Liver (tissue), 8 donors: ENCODE measurements at regions not wholly inside any gene's neighbourhood (a gene's known extent, or its start where the extent isn't known, plus 50 kb on each side); places are given as distances from the start of the nearest gene placed in this dataset.

ENCODE experiments used
- DNase-seq: peaks from one replicate; pipeline ENCODE4 v3.0.0-alpha.2; 2017; ENCODE audit warnings: low spot score
- H3K27ac ChIP-seq, 2 donors: one replicate each; pipeline ENCODE4 v1.7.0; 2013; ENCODE audit warnings: inconsistent platforms in 2 of 2, low read length in 2 of 2, control low read depth in 1 of 2, low read depth in 1 of 2, mild to moderate bottlenecking in 1 of 2
- H3K27me3 ChIP-seq, 4 donors: one replicate each; pipeline versions ENCODE4 v1.6.1 to v1.7.0; 2013; ENCODE audit warnings: low read length in 3 of 4, inconsistent platforms in 1 of 4, mild to moderate bottlenecking in 1 of 4, moderate library complexity in 1 of 4; ENCODE audit not compliant: control insufficient read depth in 4 of 4, insufficient read depth in 4 of 4
- H3K36me3 ChIP-seq, 4 donors: one replicate each; pipeline versions ENCODE4 v1.6.1 to v1.7.0; 2013; ENCODE audit warnings: low read length in 3 of 4, mild to moderate bottlenecking in 3 of 4, low read depth in 1 of 4, moderate library complexity in 1 of 4; ENCODE audit not compliant: control insufficient read depth in 4 of 4, insufficient read depth in 3 of 4
- H3K4me1 ChIP-seq, 4 donors: one replicate each; pipeline versions ENCODE4 v1.6.1 to v1.7.0; 2013; ENCODE audit warnings: low read length in 3 of 4, mild to moderate bottlenecking in 3 of 4, moderate library complexity in 1 of 4; ENCODE audit not compliant: control insufficient read depth in 4 of 4, insufficient read depth in 4 of 4
- H3K4me3 ChIP-seq, 3 donors: one replicate each; pipeline versions ENCODE4 v1.6.1 to v1.7.0; 2013; ENCODE audit warnings: low read length in 3 of 3, control low read depth in 1 of 3, low read depth in 1 of 3, mild to moderate bottlenecking in 1 of 3
- H3K9ac ChIP-seq, 2 donors: one replicate each; pipeline ENCODE4 v1.7.0; 2013; ENCODE audit warnings: low read length in 2 of 2, mild to moderate bottlenecking in 2 of 2, moderate library complexity in 2 of 2, control low read depth in 1 of 2, low read depth in 1 of 2
- H3K9me3 ChIP-seq, 4 donors: one replicate each; pipeline versions ENCODE4 v1.6.1 to v1.7.0; 2013; ENCODE audit warnings: low read length in 3 of 4; ENCODE audit not compliant: control insufficient read depth in 4 of 4
- EGR1 ChIP-seq, 2 donors: IDR thresholded peaks; 2 replicates each; pipeline ENCODE4 v1.6.1; 2016 to 2018; ENCODE audit warnings: antibody characterized with exemption in 2 of 2, low read depth in 2 of 2
- FOXA1 ChIP-seq: IDR thresholded peaks from 2 replicates; pipeline ENCODE4 v1.6.1; 2016; ENCODE audit warnings: antibody characterized with exemption
- FOXA2 ChIP-seq: IDR thresholded peaks from 2 replicates; pipeline ENCODE4 v1.6.1; 2016; ENCODE audit warnings: antibody characterized with exemption
- GABPA ChIP-seq, 2 donors: IDR thresholded peaks in 1 of 2; conservative IDR thresholded peaks in 1 of 2; 2 replicates each; pipeline ENCODE4 v1.6.1; 2016; ENCODE audit warnings: antibody characterized with exemption in 2 of 2, mild to moderate bottlenecking in 1 of 2, moderate library complexity in 1 of 2
- HNF4A ChIP-seq, 2 donors: conservative IDR thresholded peaks; 2 replicates each; pipeline ENCODE4 v1.6.1; 2016; ENCODE audit warnings: antibody characterized with exemption in 2 of 2, mild to moderate bottlenecking in 2 of 2
- HNF4G ChIP-seq: IDR thresholded peaks from 2 replicates; pipeline ENCODE4 v1.6.1; 2016; ENCODE audit warnings: antibody characterized with exemption
- JUND ChIP-seq, 2 donors: IDR thresholded peaks; 2 replicates each; pipeline ENCODE4 v1.6.1; 2016; ENCODE audit warnings: antibody characterized with exemption in 2 of 2
- NR2F2 ChIP-seq: IDR thresholded peaks from 2 replicates; pipeline ENCODE4 v1.6.1; 2016; ENCODE audit warnings: antibody characterized with exemption
- RAD21 ChIP-seq, 2 donors: IDR thresholded peaks; 2 replicates each; pipeline ENCODE4 v1.6.1; 2016; ENCODE audit warnings: antibody characterized with exemption in 2 of 2, mild to moderate bottlenecking in 2 of 2
- RXRA ChIP-seq, 2 donors: IDR thresholded peaks; 2 replicates each; pipeline ENCODE4 v1.6.1; 2017 to 2018; ENCODE audit warnings: antibody characterized with exemption in 2 of 2, mild to moderate bottlenecking in 1 of 2
- SP1 ChIP-seq: IDR thresholded peaks from 2 replicates; pipeline ENCODE4 v1.6.1; 2018; ENCODE audit warnings: antibody characterized with exemption, mild to moderate bottlenecking
- TAF1 ChIP-seq: conservative IDR thresholded peaks from 2 replicates; pipeline ENCODE4 v1.6.1; 2016; ENCODE audit warnings: antibody characterized with exemption, mild to moderate bottlenecking
- YY1 ChIP-seq: IDR thresholded peaks from 2 replicates; pipeline ENCODE4 v1.6.1; 2016; ENCODE audit warnings: antibody characterized with exemption, mild to moderate bottlenecking
- WGBS: extraction: QIAGEN DNeasy Blood & Tissue Kit; methylation state at CpG from one replicate; pipeline ENCODE4 v1.1.7; 2013; 5-methylcytosine and 5-hydroxymethylcytosine counted together
- TF ChIP-seq, protein P1 (sequence below): IDR thresholded peaks from 2 replicates; pipeline ENCODE4 v1.6.1; 2016; ENCODE audit warnings: antibody characterized with exemption
- TF ChIP-seq, protein P2 (sequence below): IDR thresholded peaks from 2 replicates; pipeline ENCODE4 v1.6.1; 2016; ENCODE audit warnings: antibody characterized with exemption, mild to moderate bottlenecking
- TF ChIP-seq, protein P3 (sequence below): fragments of 150-350 bp; IDR thresholded peaks from 2 replicates; pipeline ENCODE4 v1.5.1; 2017; ENCODE audit warnings: improper control_type of control experiment, low read depth, low read length; ENCODE audit not compliant: missing input control
- TF ChIP-seq, protein P4 (sequence below): IDR thresholded peaks from 2 replicates; pipeline ENCODE4 v1.6.1; 2016; ENCODE audit warnings: antibody characterized with exemption
- TF ChIP-seq, protein P5 (sequence below): IDR thresholded peaks from 2 replicates; pipeline ENCODE4 v1.6.1; 2016; ENCODE audit warnings: antibody characterized with exemption
- donor health status: healthy.
- donor health status: healthy.
- donor health status: healthy.
- donor health status: healthy.
- donor health status: healthy.

DNA sequence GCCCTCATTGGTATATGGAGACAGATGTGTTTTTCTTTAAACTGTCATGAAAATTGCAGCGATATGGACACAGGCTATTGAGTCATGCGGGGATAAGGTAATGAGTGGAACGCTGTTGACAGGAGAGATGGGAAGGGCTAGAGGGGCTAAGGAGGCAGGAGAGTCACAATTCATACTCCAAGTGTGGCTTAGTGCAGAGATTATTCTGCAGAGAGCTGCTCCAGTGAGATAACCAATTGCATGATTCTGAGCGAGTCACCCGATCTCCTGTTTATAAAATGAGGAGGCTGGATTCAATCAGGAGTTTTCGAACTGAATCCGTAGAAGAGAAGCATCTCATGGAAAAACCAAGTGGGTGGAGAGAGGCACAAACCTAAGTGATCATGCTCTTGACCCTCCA is 106.4 kb upstream of the PLEKHG7 start:
- no peak overlapping the region for H3K27ac ChIP-seq
- 89% methylated on average over 7 of the region's 7 CpGs for WGBS
- no peak overlapping the region for H3K9ac ChIP-seq
- H3K4me3 ChIP-seq: no peak overlapping the region
- TF ChIP-seq HNF4G (no peak), FOXA1 (no peak), TAF1 (no peak), FOXA2 (no peak), NR2F2 (no peak), JUND (IDR thresholded peaks at IDR 0.05) (no peak), YY1 (no peak), EGR1 (IDR thresholded peaks at IDR 0.05; ENCODE audit: low read depth in 2 of 2) (no peak), RXRA (IDR thresholded peaks at IDR 0.05) (no peak), SP1 (no peak), HNF4A (conservative IDR thresholded peaks at IDR 0.05) (no peak), GABPA (IDR thresholded peaks at IDR 0.05 in 1 of 2, conservative IDR thresholded peaks at IDR 0.05 in 1 of 2) (no peak), RAD21 (IDR thresholded peaks at IDR 0.05) (no peak)
- TF ChIP-seq, protein P1, sequence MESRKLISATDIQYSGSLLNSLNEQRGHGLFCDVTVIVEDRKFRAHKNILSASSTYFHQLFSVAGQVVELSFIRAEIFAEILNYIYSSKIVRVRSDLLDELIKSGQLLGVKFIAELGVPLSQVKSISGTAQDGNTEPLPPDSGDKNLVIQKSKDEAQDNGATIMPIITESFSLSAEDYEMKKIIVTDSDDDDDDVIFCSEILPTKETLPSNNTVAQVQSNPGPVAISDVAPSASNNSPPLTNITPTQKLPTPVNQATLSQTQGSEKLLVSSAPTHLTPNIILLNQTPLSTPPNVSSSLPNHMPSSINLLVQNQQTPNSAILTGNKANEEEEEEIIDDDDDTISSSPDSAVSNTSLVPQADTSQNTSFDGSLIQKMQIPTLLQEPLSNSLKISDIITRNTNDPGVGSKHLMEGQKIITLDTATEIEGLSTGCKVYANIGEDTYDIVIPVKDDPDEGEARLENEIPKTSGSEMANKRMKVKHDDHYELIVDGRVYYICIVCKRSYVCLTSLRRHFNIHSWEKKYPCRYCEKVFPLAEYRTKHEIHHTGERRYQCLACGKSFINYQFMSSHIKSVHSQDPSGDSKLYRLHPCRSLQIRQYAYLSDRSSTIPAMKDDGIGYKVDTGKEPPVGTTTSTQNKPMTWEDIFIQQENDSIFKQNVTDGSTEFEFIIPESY: no peak
- TF ChIP-seq, protein P2, sequence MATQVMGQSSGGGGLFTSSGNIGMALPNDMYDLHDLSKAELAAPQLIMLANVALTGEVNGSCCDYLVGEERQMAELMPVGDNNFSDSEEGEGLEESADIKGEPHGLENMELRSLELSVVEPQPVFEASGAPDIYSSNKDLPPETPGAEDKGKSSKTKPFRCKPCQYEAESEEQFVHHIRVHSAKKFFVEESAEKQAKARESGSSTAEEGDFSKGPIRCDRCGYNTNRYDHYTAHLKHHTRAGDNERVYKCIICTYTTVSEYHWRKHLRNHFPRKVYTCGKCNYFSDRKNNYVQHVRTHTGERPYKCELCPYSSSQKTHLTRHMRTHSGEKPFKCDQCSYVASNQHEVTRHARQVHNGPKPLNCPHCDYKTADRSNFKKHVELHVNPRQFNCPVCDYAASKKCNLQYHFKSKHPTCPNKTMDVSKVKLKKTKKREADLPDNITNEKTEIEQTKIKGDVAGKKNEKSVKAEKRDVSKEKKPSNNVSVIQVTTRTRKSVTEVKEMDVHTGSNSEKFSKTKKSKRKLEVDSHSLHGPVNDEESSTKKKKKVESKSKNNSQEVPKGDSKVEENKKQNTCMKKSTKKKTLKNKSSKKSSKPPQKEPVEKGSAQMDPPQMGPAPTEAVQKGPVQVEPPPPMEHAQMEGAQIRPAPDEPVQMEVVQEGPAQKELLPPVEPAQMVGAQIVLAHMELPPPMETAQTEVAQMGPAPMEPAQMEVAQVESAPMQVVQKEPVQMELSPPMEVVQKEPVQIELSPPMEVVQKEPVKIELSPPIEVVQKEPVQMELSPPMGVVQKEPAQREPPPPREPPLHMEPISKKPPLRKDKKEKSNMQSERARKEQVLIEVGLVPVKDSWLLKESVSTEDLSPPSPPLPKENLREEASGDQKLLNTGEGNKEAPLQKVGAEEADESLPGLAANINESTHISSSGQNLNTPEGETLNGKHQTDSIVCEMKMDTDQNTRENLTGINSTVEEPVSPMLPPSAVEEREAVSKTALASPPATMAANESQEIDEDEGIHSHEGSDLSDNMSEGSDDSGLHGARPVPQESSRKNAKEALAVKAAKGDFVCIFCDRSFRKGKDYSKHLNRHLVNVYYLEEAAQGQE: no peak
- TF ChIP-seq, protein P3, sequence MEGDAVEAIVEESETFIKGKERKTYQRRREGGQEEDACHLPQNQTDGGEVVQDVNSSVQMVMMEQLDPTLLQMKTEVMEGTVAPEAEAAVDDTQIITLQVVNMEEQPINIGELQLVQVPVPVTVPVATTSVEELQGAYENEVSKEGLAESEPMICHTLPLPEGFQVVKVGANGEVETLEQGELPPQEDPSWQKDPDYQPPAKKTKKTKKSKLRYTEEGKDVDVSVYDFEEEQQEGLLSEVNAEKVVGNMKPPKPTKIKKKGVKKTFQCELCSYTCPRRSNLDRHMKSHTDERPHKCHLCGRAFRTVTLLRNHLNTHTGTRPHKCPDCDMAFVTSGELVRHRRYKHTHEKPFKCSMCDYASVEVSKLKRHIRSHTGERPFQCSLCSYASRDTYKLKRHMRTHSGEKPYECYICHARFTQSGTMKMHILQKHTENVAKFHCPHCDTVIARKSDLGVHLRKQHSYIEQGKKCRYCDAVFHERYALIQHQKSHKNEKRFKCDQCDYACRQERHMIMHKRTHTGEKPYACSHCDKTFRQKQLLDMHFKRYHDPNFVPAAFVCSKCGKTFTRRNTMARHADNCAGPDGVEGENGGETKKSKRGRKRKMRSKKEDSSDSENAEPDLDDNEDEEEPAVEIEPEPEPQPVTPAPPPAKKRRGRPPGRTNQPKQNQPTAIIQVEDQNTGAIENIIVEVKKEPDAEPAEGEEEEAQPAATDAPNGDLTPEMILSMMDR: no peak
- TF ChIP-seq, protein P4, sequence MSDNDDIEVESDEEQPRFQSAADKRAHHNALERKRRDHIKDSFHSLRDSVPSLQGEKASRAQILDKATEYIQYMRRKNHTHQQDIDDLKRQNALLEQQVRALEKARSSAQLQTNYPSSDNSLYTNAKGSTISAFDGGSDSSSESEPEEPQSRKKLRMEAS: no peak
- TF ChIP-seq, protein P5, sequence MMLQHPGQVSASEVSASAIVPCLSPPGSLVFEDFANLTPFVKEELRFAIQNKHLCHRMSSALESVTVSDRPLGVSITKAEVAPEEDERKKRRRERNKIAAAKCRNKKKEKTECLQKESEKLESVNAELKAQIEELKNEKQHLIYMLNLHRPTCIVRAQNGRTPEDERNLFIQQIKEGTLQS: no peak
- H3K4me1 ChIP-seq: no peaks in the 10 kb centered on the region
- peaks cover 0 to 4% (median 0%) of the 10 kb centered on the region in 4 donors for H3K9me3 ChIP-seq
- no peaks in the 10 kb centered on the region for H3K36me3 ChIP-seq
- H3K27me3 ChIP-seq: no peaks in the 10 kb centered on the region
- no peak for DNase-seq

DNA sequence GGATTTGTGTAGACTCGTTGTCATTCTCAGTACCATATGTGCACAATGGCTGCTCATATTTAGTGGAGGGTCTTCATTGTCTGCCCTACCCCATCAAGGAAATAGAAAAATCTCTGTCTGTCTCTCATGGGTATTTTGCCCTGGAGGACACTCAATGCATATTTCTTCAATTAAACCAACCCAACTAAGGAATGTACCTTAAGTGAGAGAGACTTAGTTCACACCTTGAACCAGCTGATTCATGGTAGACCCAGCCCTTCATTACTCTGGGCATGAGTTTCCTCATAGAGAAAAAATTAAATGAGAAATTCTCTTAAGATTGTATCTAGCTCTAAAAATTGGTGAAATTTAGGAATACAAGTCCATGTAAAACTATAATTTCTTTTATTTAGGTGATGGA is 107.1 kb upstream of the PLEKHG7 start:
- TF ChIP-seq, protein P2: no peak
- no peak for TF ChIP-seq RAD21 (IDR thresholded peaks at IDR 0.05)
- no peak for TF ChIP-seq JUND (IDR thresholded peaks at IDR 0.05)
- no peak for TF ChIP-seq YY1
- TF ChIP-seq EGR1 (IDR thresholded peaks at IDR 0.05; ENCODE audit: low read depth in 2 of 2): no peak
- TF ChIP-seq GABPA (IDR thresholded peaks at IDR 0.05 in 1 of 2, conservative IDR thresholded peaks at IDR 0.05 in 1 of 2): no peak
- H3K4me3 ChIP-seq: no peak overlapping the region
- H3K27me3 ChIP-seq: no peaks in the 10 kb centered on the region
- H3K27ac ChIP-seq: no peak overlapping the region
- 95% methylated on average over 1 of the region's 1 CpG for WGBS
- no peaks in the 10 kb centered on the region for H3K4me1 ChIP-seq
- peaks cover 0 to 4% (median 0%) of the 10 kb centered on the region in 4 donors for H3K9me3 ChIP-seq
- H3K36me3 ChIP-seq: no peaks in the 10 kb centered on the region
- H3K9ac ChIP-seq: no peak overlapping the region
- DNase-seq: no peak
